GM06990 (cell line): ENCODE measurements at regions not wholly inside any gene's neighbourhood (a gene's known extent, or its start where the extent isn't known, plus 50 kb on each side); places are given as distances from the start of the nearest gene placed in this dataset.
A peak's percentile ranks its signal among the peaks of the same experiment; 100 is the strongest.
"Not testable (repeated sequence)": the region's sequence is repeated elsewhere in the genome, so short reads cannot be mapped to it uniquely, and the experiment has no call there.

Source experiments
- DNase-seq: peaks from one replicate; pipeline ENCODE4 v3.0.0-alpha.2; 2011; ENCODE audit not compliant: insufficient read length; ENCODE audit errors: extremely low read depth
- H3K27me3 ChIP-seq: replicated peaks from 2 replicates; pipeline ENCODE4 v1.6.0; 2011; ENCODE audit warnings: low read length; ENCODE audit not compliant: control insufficient read depth, insufficient read depth
- H3K36me3 ChIP-seq: 2 replicates; pipeline ENCODE4 v1.5.1; 2011; ENCODE audit warnings: low read length; ENCODE audit not compliant: control insufficient read depth, insufficient read depth
- H3K4me3 ChIP-seq: replicated peaks from 2 replicates; pipeline ENCODE4 v1.5.1; 2011; ENCODE audit warnings: low read depth, mild to moderate bottlenecking, control low read depth, low read length
- CTCF ChIP-seq: IDR thresholded peaks from 2 replicates; pipeline ENCODE4 v1.5.1; 2011; ENCODE audit warnings: low read length, control low read depth, mild to moderate bottlenecking, inconsistent platforms; ENCODE audit not compliant: insufficient read depth, poor library complexity, severe bottlenecking

GRCh38 chr15:62649793-62650420, 392.6 kb upstream of the TPM1 start:
- no peaks in the 10 kb centered on the region for H3K36me3 ChIP-seq
- peak; percentile 57 for DNase-seq
- no peak overlapping the region for H3K4me3 ChIP-seq
- no peak for TF ChIP-seq CTCF
- H3K27me3 ChIP-seq: no peaks in the 10 kb centered on the region

GRCh38 chr15:62653122-62653521, 389.4 kb upstream of the TPM1 start:
- TF ChIP-seq CTCF: no peak
- no peaks in the 10 kb centered on the region for H3K27me3 ChIP-seq
- H3K36me3 ChIP-seq: no peaks in the 10 kb centered on the region
- no peak overlapping the region for H3K4me3 ChIP-seq
- no peak for DNase-seq

- no peak for TF ChIP-seq CTCF
- Histone ChIP-seq H3K27me3 (no peaks in the 10 kb centered on the region), H3K4me3 (no peak overlapping the region), H3K36me3 (no peaks in the 10 kb centered on the region)
- DNase-seq: no peak
These were observed 386.5 kb upstream of the TPM1 start for GRCh38 chr15:62656071-62656470.

- not testable (repeated sequence) for H3K36me3 ChIP-seq, H3K4me3 ChIP-seq, H3K27me3 ChIP-seq, DNase-seq
These were observed 385.0 kb upstream of the TPM1 start for GRCh38 chr15:62657501-62657900.

- H3K27me3 ChIP-seq: no peaks in the 10 kb centered on the region
- no peaks in the 10 kb centered on the region for H3K36me3 ChIP-seq
- no peak for TF ChIP-seq CTCF
- no peak overlapping the region for H3K4me3 ChIP-seq
- DNase-seq: no peak
These were observed 384.0 kb upstream of the TPM1 start for GRCh38 chr15:62658498-62658897.

DNA sequence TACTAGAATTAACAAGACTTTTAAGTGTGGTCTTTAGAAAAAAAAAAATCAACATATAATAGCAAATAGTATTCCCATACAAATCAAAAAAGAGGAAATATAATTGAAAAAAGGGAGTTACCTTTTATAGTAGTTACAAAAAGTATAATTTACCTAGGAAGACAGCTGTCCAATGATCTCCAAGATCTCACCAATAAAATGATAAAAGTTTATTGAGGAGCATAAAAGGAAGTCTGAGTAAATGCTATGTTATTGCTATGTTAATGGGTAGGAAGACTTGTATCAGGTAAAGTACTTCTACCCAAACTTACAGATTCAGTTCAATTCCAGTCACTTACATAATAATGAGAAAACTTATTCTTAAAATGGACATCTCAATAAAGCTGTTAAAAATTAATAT, 379.0 kb upstream of the TPM1 start:
- Histone ChIP-seq H3K27me3 (no peaks in the 10 kb centered on the region), H3K36me3 (no peaks in the 10 kb centered on the region), H3K4me3 (no peak overlapping the region)
- TF ChIP-seq CTCF: no peak
- no peak for DNase-seq
